Neural progenitor cell (in vitro differentiated cells): ENCODE measurements at regions not wholly inside any gene's neighbourhood (a gene's known extent, or its start where the extent isn't known, plus 50 kb on each side); places are given as distances from the start of the nearest gene placed in this dataset.

Source experiments
- EZH2 ChIP-seq: fragments of 200-600 bp; sonication (generic); IDR thresholded peaks from 2 replicates; pipeline ENCODE4 v1.6.1; 2017; ENCODE audit warnings: antibody characterized with exemption, mild to moderate bottlenecking, moderate library complexity
- EZH2phosphoT487 ChIP-seq: fragments of 200-600 bp; sonication (generic); IDR thresholded peaks from 2 replicates; pipeline ENCODE4 v1.6.1; 2017; ENCODE audit warnings: antibody characterized with exemption
- TF ChIP-seq, protein P1 (sequence below): fragments of 200-600 bp; sonication (generic); IDR thresholded peaks from 2 replicates; pipeline ENCODE4 v1.5.1; 2017; ENCODE audit warnings: antibody characterized with exemption, mild to moderate bottlenecking

DNA sequence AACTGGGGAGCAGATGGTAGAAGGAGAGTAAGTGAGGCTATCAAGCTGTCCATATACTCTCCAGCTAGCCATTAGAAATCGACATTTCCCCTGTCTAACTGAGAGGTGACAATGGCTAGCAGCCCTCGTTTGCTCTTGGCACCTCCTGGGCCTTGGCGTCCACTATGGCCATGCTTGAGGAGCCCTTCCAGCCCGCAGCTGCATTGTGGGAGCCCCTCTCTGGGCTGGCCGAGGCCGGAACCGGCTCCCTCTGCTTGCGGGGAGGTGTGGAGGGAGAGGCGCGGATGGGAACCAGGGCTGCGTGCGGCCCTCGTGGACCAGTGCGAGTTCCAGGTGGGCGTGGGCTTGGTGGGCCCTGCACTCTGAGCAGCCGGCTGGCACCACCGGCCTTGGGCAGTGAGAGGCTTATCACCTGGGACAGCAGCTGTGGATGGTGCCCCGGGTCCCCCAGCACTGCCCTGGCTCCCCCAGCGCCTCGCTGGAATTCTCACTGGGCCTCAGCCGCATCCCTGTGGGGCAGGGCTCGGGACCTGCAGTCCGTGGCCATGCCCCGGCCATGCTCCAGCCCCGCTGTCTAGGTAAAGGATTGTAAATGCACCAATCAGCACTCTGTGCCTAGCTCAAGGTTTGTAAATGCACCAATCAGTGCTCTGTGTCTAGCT, 56.2 kb upstream of the PARP1 start:
- TF ChIP-seq, protein P1, sequence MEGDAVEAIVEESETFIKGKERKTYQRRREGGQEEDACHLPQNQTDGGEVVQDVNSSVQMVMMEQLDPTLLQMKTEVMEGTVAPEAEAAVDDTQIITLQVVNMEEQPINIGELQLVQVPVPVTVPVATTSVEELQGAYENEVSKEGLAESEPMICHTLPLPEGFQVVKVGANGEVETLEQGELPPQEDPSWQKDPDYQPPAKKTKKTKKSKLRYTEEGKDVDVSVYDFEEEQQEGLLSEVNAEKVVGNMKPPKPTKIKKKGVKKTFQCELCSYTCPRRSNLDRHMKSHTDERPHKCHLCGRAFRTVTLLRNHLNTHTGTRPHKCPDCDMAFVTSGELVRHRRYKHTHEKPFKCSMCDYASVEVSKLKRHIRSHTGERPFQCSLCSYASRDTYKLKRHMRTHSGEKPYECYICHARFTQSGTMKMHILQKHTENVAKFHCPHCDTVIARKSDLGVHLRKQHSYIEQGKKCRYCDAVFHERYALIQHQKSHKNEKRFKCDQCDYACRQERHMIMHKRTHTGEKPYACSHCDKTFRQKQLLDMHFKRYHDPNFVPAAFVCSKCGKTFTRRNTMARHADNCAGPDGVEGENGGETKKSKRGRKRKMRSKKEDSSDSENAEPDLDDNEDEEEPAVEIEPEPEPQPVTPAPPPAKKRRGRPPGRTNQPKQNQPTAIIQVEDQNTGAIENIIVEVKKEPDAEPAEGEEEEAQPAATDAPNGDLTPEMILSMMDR = no peak
- TF ChIP-seq EZH2 (no peak), EZH2phosphoT487 (no peak)
